Stimulated activated CD8-positive, alpha-beta memory T cell treated with anti-CD3 and anti-CD28 coated beads, Interleukin-15, amount 100 ng/mL, for 4 hours (primary cell): ENCODE measurements at regions not wholly inside any gene's neighbourhood (a gene's known extent, or its start where the extent isn't known, plus 50 kb on each side); places are given as distances from the start of the nearest gene placed in this dataset.

Experiments used
- DNase-seq, 2 donors: peaks; one replicate each; pipeline ENCODE4 v3.0.0-alpha.2; 2020; ENCODE audit warnings: low read depth in 2 of 2

GRCh38 chr3:72405943-72406566 is 442.2 kb downstream of the SHQ1 start:
- no peak for DNase-seq

- DNase-seq: no peak
Observed at GRCh38 chr3:72401005-72401545, 447.2 kb downstream of the SHQ1 start.

GRCh38 chr3:72398781-72399180 is 449.5 kb downstream of the SHQ1 start:
- DNase-seq: no peak

GRCh38 chr3:72397586-72397985 is 450.7 kb downstream of the SHQ1 start:
- no peak for DNase-seq

- DNase-seq: no peak
Observed at GRCh38 chr3:72396899-72397298, 451.3 kb downstream of the SHQ1 start.

GRCh38 chr3:72395776-72396311 is 452.4 kb downstream of the SHQ1 start:
- DNase-seq: no peak

- no peak for DNase-seq
Observed at GRCh38 chr3:72393455-72393854, 454.8 kb downstream of the SHQ1 start.

- no peak for DNase-seq
Observed at GRCh38 chr3:72391659-72392058, 456.6 kb downstream of the SHQ1 start.

GRCh38 chr3:72390841-72391240 is 457.4 kb downstream of the SHQ1 start:
- DNase-seq: no peak

- DNase-seq: no peak
Observed at GRCh38 chr3:72388644-72389043, 459.6 kb downstream of the SHQ1 start.

- DNase-seq: no peak
Observed at GRCh38 chr3:72388117-72388516, 460.1 kb downstream of the SHQ1 start.

- no peak for DNase-seq
Observed at GRCh38 chr3:72386327-72387000, 461.8 kb downstream of the SHQ1 start.

GRCh38 chr3:72385167-72385566 is 463.1 kb downstream of the SHQ1 start:
- no peak for DNase-seq

GRCh38 chr3:72384602-72385001 is 463.6 kb downstream of the SHQ1 start:
- no peak for DNase-seq

GRCh38 chr3:72383883-72384282 is 464.4 kb downstream of the SHQ1 start:
- no peak for DNase-seq

GRCh38 chr3:72383230-72383629 is 465.0 kb downstream of the SHQ1 start:
- DNase-seq: no peak

GRCh38 chr3:72382460-72382859 is 465.8 kb downstream of the SHQ1 start:
- no peak for DNase-seq

GRCh38 chr3:72381584-72381983 is 466.7 kb downstream of the SHQ1 start:
- no peak for DNase-seq

GRCh38 chr3:72380711-72381493 is 467.3 kb downstream of the SHQ1 start:
- DNase-seq: no peak

GRCh38 chr3:72380193-72380592 is 468.1 kb downstream of the SHQ1 start:
- DNase-seq: no peak

GRCh38 chr3:72379500-72380187 is 468.6 kb downstream of the SHQ1 start:
- DNase-seq: no peak

GRCh38 chr3:72378287-72378686 is 470.0 kb downstream of the SHQ1 start:
- DNase-seq: no peak
